ENCODE measurements at regions not wholly inside any gene's neighbourhood (a gene's known extent, or its start where the extent isn't known, plus 50 kb on each side); places are given as distances from the start of the nearest gene placed in this dataset.

- H3K79me2 ChIP-seq (ENCODE audit: control insufficient read depth, insufficient read depth, low read length) = no peaks in the 10 kb centered on the region
- H2AFZ ChIP-seq (ENCODE audit: low read length) = no peak overlapping the region
- H3K4me3 ChIP-seq (replicated peaks in 1 of 4; ENCODE audit: control extremely low read depth in 1 of 4, insufficient read depth in 1 of 4, low read depth in 3 of 4, low read length in 4 of 4) = no peak overlapping the region
- H3K9ac ChIP-seq (ENCODE audit: insufficient read depth, low read length) = no peak overlapping the region
- no peaks in the 10 kb centered on the region for H3K36me3 ChIP-seq (ENCODE audit: control insufficient read depth, insufficient read depth, low read length)
- H3K4me2 ChIP-seq (ENCODE audit: extremely low read depth, insufficient read depth, low read length) = no peak overlapping the region
- H3K27me3 ChIP-seq (ENCODE audit: control insufficient read depth, insufficient read depth, low read length) = no peaks in the 10 kb centered on the region
- no peaks in the 10 kb centered on the region for H3K9me3 ChIP-seq (ENCODE audit: control insufficient read depth, insufficient read depth, low read depth, low read length)
- no peaks in the 10 kb centered on the region for H4K20me1 ChIP-seq (ENCODE audit: control insufficient read depth, extremely low read depth, insufficient read depth, low read length)
- no peaks in the 10 kb centered on the region for H3K4me1 ChIP-seq (ENCODE audit: control insufficient read depth, extremely low read depth, insufficient read depth, low read length)
- no peak for DNase-seq (ENCODE audit: low read depth in 2 of 2)
- TF ChIP-seq CTCF (conservative IDR thresholded peaks at IDR 0.05 in 1 of 2, IDR thresholded peaks at IDR 0.05 in 1 of 2; ENCODE audit: low read depth in 1 of 2, low read length in 2 of 2) (no peak), EZH2 (IDR thresholded peaks at IDR 0.05; ENCODE audit: low read length, missing control alignments) (no peak)
- no peak overlapping the region for H3K27ac ChIP-seq (ENCODE audit: insufficient read depth, low read length)
Observed at GRCh38 chr2:15744820-15745219, 153.2 kb downstream of the DDX1 start.

GRCh38 chr2:15745350-15745749 lies 153.7 kb downstream of the DDX1 start:
- no peak overlapping the region for H2AFZ ChIP-seq (ENCODE audit: low read length)
- DNase-seq (ENCODE audit: low read depth in 2 of 2) = no peak
- no peak overlapping the region for H3K9ac ChIP-seq (ENCODE audit: insufficient read depth, low read length)
- H3K36me3 ChIP-seq (ENCODE audit: control insufficient read depth, insufficient read depth, low read length) = no peaks in the 10 kb centered on the region
- H3K27ac ChIP-seq (ENCODE audit: insufficient read depth, low read length) = no peak overlapping the region
- H3K9me3 ChIP-seq (ENCODE audit: control insufficient read depth, insufficient read depth, low read depth, low read length) = no peaks in the 10 kb centered on the region
- TF ChIP-seq CTCF (conservative IDR thresholded peaks at IDR 0.05 in 1 of 2, IDR thresholded peaks at IDR 0.05 in 1 of 2; ENCODE audit: low read depth in 1 of 2, low read length in 2 of 2) = no peak
- H4K20me1 ChIP-seq (ENCODE audit: control insufficient read depth, extremely low read depth, insufficient read depth, low read length) = no peaks in the 10 kb centered on the region
- no peaks in the 10 kb centered on the region for H3K4me1 ChIP-seq (ENCODE audit: control insufficient read depth, extremely low read depth, insufficient read depth, low read length)
- no peaks in the 10 kb centered on the region for H3K27me3 ChIP-seq (ENCODE audit: control insufficient read depth, insufficient read depth, low read length)
- no peak overlapping the region for H3K4me3 ChIP-seq (replicated peaks in 1 of 4; ENCODE audit: control extremely low read depth in 1 of 4, insufficient read depth in 1 of 4, low read depth in 3 of 4, low read length in 4 of 4)
- H3K4me2 ChIP-seq (ENCODE audit: extremely low read depth, insufficient read depth, low read length) = no peak overlapping the region
- no peaks in the 10 kb centered on the region for H3K79me2 ChIP-seq (ENCODE audit: control insufficient read depth, insufficient read depth, low read length)

GRCh38 chr2:15745907-15746702 lies 154.4 kb downstream of the DDX1 start:
- Histone ChIP-seq H4K20me1 (ENCODE audit: control insufficient read depth, extremely low read depth, insufficient read depth, low read length) (no peaks in the 10 kb centered on the region), H3K27me3 (ENCODE audit: control insufficient read depth, insufficient read depth, low read length) (no peaks in the 10 kb centered on the region), H3K79me2 (ENCODE audit: control insufficient read depth, insufficient read depth, low read length) (no peaks in the 10 kb centered on the region), H3K9me3 (ENCODE audit: control insufficient read depth, insufficient read depth, low read depth, low read length) (no peaks in the 10 kb centered on the region), H3K27ac (ENCODE audit: insufficient read depth, low read length) (no peak overlapping the region), H3K4me3 (replicated peaks in 1 of 4; ENCODE audit: control extremely low read depth in 1 of 4, insufficient read depth in 1 of 4, low read depth in 3 of 4, low read length in 4 of 4) (no peak overlapping the region), H3K9ac (ENCODE audit: insufficient read depth, low read length) (no peak overlapping the region), H2AFZ (ENCODE audit: low read length) (no peak overlapping the region), H3K36me3 (ENCODE audit: control insufficient read depth, insufficient read depth, low read length) (no peaks in the 10 kb centered on the region), H3K4me1 (ENCODE audit: control insufficient read depth, extremely low read depth, insufficient read depth, low read length) (no peaks in the 10 kb centered on the region), H3K4me2 (ENCODE audit: extremely low read depth, insufficient read depth, low read length) (no peak overlapping the region)
- TF ChIP-seq CTCF (conservative IDR thresholded peaks at IDR 0.05 in 1 of 2, IDR thresholded peaks at IDR 0.05 in 1 of 2; ENCODE audit: low read depth in 1 of 2, low read length in 2 of 2) (no peak), EZH2 (IDR thresholded peaks at IDR 0.05; ENCODE audit: low read length, missing control alignments) (no peak)
- no peak for DNase-seq (ENCODE audit: low read depth in 2 of 2)
